ENCODE measurements at regions not wholly inside any gene's neighbourhood (a gene's known extent, or its start where the extent isn't known, plus 50 kb on each side); places are given as distances from the start of the nearest gene placed in this dataset.

DNA sequence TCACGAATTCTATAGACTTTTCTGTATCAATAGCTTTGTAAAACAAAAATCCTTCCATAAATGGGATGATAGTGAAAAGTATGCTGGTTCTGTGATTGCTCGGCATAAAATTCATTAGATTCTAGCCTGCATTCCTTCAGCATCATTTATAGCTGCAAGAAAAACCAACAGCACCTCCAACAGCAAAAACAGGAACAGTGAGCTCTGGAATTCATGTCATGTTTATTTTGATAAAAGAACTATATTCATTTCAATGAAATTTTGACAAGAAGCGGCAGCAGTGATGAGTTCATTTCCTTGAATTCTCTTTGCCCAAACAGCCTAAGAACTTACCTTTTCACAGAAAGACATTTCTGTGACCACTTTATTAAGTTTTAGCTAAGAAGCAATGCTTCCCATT lies 515.2 kb upstream of the CCDC54 start:
- no peak for TF ChIP-seq EZH2 (IDR thresholded peaks at IDR 0.05; ENCODE audit: low read depth, unreplicated experiment)
- TF ChIP-seq, protein P1, sequence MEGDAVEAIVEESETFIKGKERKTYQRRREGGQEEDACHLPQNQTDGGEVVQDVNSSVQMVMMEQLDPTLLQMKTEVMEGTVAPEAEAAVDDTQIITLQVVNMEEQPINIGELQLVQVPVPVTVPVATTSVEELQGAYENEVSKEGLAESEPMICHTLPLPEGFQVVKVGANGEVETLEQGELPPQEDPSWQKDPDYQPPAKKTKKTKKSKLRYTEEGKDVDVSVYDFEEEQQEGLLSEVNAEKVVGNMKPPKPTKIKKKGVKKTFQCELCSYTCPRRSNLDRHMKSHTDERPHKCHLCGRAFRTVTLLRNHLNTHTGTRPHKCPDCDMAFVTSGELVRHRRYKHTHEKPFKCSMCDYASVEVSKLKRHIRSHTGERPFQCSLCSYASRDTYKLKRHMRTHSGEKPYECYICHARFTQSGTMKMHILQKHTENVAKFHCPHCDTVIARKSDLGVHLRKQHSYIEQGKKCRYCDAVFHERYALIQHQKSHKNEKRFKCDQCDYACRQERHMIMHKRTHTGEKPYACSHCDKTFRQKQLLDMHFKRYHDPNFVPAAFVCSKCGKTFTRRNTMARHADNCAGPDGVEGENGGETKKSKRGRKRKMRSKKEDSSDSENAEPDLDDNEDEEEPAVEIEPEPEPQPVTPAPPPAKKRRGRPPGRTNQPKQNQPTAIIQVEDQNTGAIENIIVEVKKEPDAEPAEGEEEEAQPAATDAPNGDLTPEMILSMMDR (conservative IDR thresholded peaks at IDR 0.05; ENCODE audit: low read depth in 2 of 2), result 0 out of 4 replicates have a peak, but pooled peaks of 1 of the 2 experiments have one; percentile 8
- no peak for TF ChIP-seq POLR2AphosphoS5 (IDR thresholded peaks at IDR 0.05; ENCODE audit: low read depth)
- TF ChIP-seq CREB1 (CRISPR knock-in tag; IDR thresholded peaks at IDR 0.05; ENCODE audit: low read depth), result no peak
- TF ChIP-seq, protein P2, sequence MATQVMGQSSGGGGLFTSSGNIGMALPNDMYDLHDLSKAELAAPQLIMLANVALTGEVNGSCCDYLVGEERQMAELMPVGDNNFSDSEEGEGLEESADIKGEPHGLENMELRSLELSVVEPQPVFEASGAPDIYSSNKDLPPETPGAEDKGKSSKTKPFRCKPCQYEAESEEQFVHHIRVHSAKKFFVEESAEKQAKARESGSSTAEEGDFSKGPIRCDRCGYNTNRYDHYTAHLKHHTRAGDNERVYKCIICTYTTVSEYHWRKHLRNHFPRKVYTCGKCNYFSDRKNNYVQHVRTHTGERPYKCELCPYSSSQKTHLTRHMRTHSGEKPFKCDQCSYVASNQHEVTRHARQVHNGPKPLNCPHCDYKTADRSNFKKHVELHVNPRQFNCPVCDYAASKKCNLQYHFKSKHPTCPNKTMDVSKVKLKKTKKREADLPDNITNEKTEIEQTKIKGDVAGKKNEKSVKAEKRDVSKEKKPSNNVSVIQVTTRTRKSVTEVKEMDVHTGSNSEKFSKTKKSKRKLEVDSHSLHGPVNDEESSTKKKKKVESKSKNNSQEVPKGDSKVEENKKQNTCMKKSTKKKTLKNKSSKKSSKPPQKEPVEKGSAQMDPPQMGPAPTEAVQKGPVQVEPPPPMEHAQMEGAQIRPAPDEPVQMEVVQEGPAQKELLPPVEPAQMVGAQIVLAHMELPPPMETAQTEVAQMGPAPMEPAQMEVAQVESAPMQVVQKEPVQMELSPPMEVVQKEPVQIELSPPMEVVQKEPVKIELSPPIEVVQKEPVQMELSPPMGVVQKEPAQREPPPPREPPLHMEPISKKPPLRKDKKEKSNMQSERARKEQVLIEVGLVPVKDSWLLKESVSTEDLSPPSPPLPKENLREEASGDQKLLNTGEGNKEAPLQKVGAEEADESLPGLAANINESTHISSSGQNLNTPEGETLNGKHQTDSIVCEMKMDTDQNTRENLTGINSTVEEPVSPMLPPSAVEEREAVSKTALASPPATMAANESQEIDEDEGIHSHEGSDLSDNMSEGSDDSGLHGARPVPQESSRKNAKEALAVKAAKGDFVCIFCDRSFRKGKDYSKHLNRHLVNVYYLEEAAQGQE (IDR thresholded peaks at IDR 0.05; ENCODE audit: unreplicated experiment), result no peak
- TF ChIP-seq EZH2phosphoT487 (IDR thresholded peaks at IDR 0.05; ENCODE audit: unreplicated experiment), result no peak
- no peak for TF ChIP-seq JUNB (IDR thresholded peaks at IDR 0.05; ENCODE audit: unreplicated experiment)
- no peak for TF ChIP-seq ZNF114 (CRISPR knock-in tag; IDR thresholded peaks at IDR 0.05)
- TF ChIP-seq NANOG (IDR thresholded peaks at IDR 0.05; ENCODE audit: borderline replicate concordance), result no peak
- TF ChIP-seq ZNF331 (CRISPR knock-in tag; IDR thresholded peaks at IDR 0.05; ENCODE audit: low read depth), result no peak

Data from GM23338 (cell line).